ENCODE measurements at regions not wholly inside any gene's neighbourhood (a gene's known extent, or its start where the extent isn't known, plus 50 kb on each side); places are given as distances from the start of the nearest gene placed in this dataset.
A peak's percentile ranks its signal among the peaks of the same experiment; 100 is the strongest.

DNA sequence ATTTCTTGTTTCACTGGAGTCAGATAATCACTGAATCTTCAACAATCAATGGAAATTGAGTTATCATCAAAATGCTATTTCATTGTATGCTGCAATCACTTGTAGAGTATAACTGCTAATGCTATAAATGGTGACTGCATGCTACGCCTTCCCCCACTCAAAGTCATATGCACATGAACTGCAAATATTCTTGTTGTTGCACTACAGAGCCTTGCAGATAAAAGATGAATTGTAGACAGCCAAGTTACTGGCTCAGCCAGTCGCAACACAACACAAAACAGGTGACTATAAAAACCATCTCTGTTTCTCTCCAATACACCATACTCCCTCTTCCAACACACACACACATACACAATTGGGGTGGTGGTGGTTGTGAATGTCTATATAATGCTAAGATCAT is 171.0 kb upstream of the HMGA2 start:
- TF ChIP-seq, protein P1, sequence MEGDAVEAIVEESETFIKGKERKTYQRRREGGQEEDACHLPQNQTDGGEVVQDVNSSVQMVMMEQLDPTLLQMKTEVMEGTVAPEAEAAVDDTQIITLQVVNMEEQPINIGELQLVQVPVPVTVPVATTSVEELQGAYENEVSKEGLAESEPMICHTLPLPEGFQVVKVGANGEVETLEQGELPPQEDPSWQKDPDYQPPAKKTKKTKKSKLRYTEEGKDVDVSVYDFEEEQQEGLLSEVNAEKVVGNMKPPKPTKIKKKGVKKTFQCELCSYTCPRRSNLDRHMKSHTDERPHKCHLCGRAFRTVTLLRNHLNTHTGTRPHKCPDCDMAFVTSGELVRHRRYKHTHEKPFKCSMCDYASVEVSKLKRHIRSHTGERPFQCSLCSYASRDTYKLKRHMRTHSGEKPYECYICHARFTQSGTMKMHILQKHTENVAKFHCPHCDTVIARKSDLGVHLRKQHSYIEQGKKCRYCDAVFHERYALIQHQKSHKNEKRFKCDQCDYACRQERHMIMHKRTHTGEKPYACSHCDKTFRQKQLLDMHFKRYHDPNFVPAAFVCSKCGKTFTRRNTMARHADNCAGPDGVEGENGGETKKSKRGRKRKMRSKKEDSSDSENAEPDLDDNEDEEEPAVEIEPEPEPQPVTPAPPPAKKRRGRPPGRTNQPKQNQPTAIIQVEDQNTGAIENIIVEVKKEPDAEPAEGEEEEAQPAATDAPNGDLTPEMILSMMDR (IDR thresholded peaks at IDR 0.05; ENCODE audit: poor library complexity, severe bottlenecking): no peak
- Histone ChIP-seq H3K4me3 (ENCODE audit: severe bottlenecking) (no peak overlapping the region), H3K27ac (ENCODE audit: poor library complexity, severe bottlenecking) (peak overlapping the region; percentile 100), H3K4me1 (ENCODE audit: insufficient read depth, poor library complexity, severe bottlenecking) (peaks cover 56% of the 10 kb centered on the region), H3K9me3 (ENCODE audit: severe bottlenecking) (no peaks in the 10 kb centered on the region), H3K27me3 (ENCODE audit: insufficient read depth, poor library complexity, severe bottlenecking) (no peaks in the 10 kb centered on the region), H3K36me3 (ENCODE audit: low read depth) (no peaks in the 10 kb centered on the region)
- DNase-seq (ENCODE audit: low spot score): no peak
- ATAC-seq (ENCODE audit: low read depth): no peak

DNA sequence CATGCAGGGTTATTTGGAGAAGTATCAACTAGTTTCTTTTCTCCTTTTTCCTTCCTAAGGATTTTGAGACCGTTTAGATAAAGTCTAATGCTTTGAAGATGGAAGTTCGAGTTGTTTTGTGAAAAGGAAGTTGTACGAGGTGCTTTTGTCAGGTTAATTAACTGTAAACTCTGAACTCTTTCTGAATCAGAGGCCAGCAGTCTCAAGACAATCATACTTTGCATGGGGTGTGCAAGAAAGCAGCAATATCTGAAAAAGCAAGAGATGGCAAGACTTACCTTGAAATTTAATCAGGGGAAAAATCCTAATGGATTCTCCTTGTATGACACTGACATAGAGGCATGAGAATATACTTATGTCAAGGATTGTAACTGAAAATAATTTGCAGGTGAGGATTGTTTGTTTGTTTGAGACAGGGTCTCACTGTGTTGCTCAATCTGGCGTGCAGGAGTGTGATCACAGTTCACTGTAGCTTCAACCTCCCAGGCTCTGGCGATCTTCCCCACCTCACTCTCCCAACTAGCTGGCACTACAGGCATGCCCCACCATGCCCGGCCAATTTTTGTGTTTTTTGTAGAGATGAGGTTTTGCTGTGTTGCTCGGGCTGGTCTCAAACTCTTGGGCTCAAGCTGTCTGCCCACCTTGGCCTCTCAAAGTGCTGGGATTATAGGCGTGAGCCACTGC is 170.2 kb upstream of the HMGA2 start:
- Histone ChIP-seq H3K27me3 (ENCODE audit: insufficient read depth, poor library complexity, severe bottlenecking) (no peaks in the 10 kb centered on the region), H3K36me3 (ENCODE audit: low read depth) (no peaks in the 10 kb centered on the region), H3K9me3 (ENCODE audit: severe bottlenecking) (no peaks in the 10 kb centered on the region), H3K4me3 (ENCODE audit: severe bottlenecking) (no peak overlapping the region), H3K27ac (ENCODE audit: poor library complexity, severe bottlenecking) (peak overlapping the region; percentile 100), H3K4me1 (ENCODE audit: insufficient read depth, poor library complexity, severe bottlenecking) (peaks cover 50% of the 10 kb centered on the region)
- no peak for DNase-seq (ENCODE audit: low spot score)
- TF ChIP-seq, protein P1 (IDR thresholded peaks at IDR 0.05; ENCODE audit: poor library complexity, severe bottlenecking): no peak
- no peak for ATAC-seq (ENCODE audit: low read depth)

DNA sequence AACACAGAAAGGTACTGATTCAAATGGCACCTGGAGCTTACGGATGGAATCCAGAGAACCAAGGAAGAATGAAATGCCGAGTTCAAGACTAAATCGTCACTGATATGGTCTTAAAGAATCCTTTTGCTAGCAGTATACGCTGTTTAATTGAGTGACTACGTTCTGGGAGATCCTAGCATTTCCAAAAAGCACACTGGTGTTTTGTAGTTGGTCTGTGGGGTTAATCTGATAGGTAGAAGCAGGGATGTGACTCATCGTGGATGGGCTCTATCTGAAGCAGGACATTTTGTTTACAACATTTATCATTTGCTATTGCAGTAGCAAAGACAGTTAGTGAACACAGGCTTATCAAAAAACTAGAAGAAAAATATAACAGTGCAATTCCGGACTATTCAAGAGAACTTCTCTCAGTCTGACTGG is 169.2 kb upstream of the HMGA2 start:
- ATAC-seq (ENCODE audit: low read depth) (no peak), DNase-seq (ENCODE audit: low spot score) (no peak)
- Histone ChIP-seq H3K9me3 (ENCODE audit: severe bottlenecking) (no peaks in the 10 kb centered on the region), H3K4me3 (ENCODE audit: severe bottlenecking) (no peak overlapping the region), H3K27ac (ENCODE audit: poor library complexity, severe bottlenecking) (peak overlapping the region; percentile 100), H3K36me3 (ENCODE audit: low read depth) (no peaks in the 10 kb centered on the region), H3K27me3 (ENCODE audit: insufficient read depth, poor library complexity, severe bottlenecking) (no peaks in the 10 kb centered on the region), H3K4me1 (ENCODE audit: insufficient read depth, poor library complexity, severe bottlenecking) (peaks cover 41% of the 10 kb centered on the region)
- TF ChIP-seq, protein P1 (IDR thresholded peaks at IDR 0.05; ENCODE audit: poor library complexity, severe bottlenecking): no peak

DNA sequence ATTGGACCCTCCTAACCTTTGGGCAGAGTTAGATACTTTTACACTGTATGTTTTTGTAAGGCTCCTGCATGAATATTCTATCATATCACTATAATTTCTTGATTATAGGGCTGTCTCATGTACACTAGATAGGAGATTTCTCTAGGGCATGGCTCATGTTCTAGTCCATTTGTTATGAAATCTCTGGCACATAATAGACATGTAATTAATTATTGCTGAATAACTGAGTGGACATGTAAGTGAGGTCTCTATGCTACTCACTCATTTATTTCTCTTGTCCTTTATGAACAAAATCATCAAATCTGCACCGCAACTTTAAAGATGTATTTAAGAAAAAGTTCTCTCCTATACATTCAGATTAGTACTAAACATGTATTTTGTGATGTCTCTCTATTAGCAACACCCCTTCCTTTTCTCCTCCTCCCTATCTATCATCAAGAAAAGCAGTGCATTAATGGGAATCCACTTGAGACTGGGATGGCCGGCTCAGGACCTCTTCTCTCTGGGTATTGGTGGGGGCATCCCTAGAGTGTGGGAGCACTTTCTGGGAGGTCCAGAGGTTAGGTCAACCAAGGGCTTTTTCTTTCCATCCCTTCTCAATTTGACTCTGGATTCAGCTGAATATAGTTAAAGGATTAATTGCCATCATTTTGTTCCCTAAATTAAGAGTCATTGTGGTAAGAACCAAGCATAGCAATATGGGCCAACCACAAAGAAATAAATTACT is 168.0 kb upstream of the HMGA2 start:
- H3K9me3 ChIP-seq (ENCODE audit: severe bottlenecking): no peaks in the 10 kb centered on the region
- no peak overlapping the region for H3K4me3 ChIP-seq (ENCODE audit: severe bottlenecking)
- no peaks in the 10 kb centered on the region for H3K36me3 ChIP-seq (ENCODE audit: low read depth)
- ATAC-seq (ENCODE audit: low read depth) (peak; percentile 17), DNase-seq (ENCODE audit: low spot score) (no peak)
- no peaks in the 10 kb centered on the region for H3K27me3 ChIP-seq (ENCODE audit: insufficient read depth, poor library complexity, severe bottlenecking)
- peaks cover 38% of the 10 kb centered on the region for H3K4me1 ChIP-seq (ENCODE audit: insufficient read depth, poor library complexity, severe bottlenecking)
- TF ChIP-seq, protein P1 (IDR thresholded peaks at IDR 0.05; ENCODE audit: poor library complexity, severe bottlenecking): no peak
- H3K27ac ChIP-seq (ENCODE audit: poor library complexity, severe bottlenecking): peak overlapping the region; percentile 100

Measured in RWPE2 (cell line).